Epidermal melanocyte (primary cell): ENCODE measurements at regions not wholly inside any gene's neighbourhood (a gene's known extent, or its start where the extent isn't known, plus 50 kb on each side); places are given as distances from the start of the nearest gene placed in this dataset.

ENCODE experiments used
- DNase-seq: peaks from one replicate; pipeline ENCODE4 v3.0.0; 2011; ENCODE audit warnings: low spot score; ENCODE audit not compliant: insufficient read length

- no peak for DNase-seq
These were observed 178.0 kb downstream of the PRDM2 start for GRCh38 chr1:13878021-13878420.

GRCh38 chr1:13878451-13878850, 178.5 kb downstream of the PRDM2 start:
- DNase-seq: no peak

- no peak for DNase-seq
These were observed 181.5 kb downstream of the PRDM2 start for GRCh38 chr1:13881385-13882088.

GRCh38 chr1:13888351-13888986, 188.5 kb downstream of the PRDM2 start:
- no peak for DNase-seq

- no peak for DNase-seq
These were observed 189.5 kb downstream of the PRDM2 start for GRCh38 chr1:13889495-13889894.

- DNase-seq: no peak
These were observed 190.8 kb downstream of the PRDM2 start for GRCh38 chr1:13890766-13891165.

GRCh38 chr1:13892198-13892597, 192.2 kb downstream of the PRDM2 start:
- DNase-seq: no peak

- no peak for DNase-seq
These were observed 192.8 kb downstream of the PRDM2 start for GRCh38 chr1:13892671-13893325.

GRCh38 chr1:13893409-13893821, 193.4 kb downstream of the PRDM2 start:
- DNase-seq: no peak

- no peak for DNase-seq
These were observed 196.9 kb downstream of the PRDM2 start for GRCh38 chr1:13896932-13897331.

GRCh38 chr1:13898406-13898805, 198.4 kb downstream of the PRDM2 start:
- DNase-seq: no peak

- DNase-seq: no peak
These were observed 199.9 kb downstream of the PRDM2 start for GRCh38 chr1:13899856-13900255.

- no peak for DNase-seq
These were observed 200.6 kb downstream of the PRDM2 start for GRCh38 chr1:13900583-13900982.

- DNase-seq: no peak
These were observed 201.1 kb downstream of the PRDM2 start for GRCh38 chr1:13901039-13901438.

- DNase-seq: no peak
These were observed 201.6 kb downstream of the PRDM2 start for GRCh38 chr1:13901597-13901996.

- no peak for DNase-seq
These were observed 208.1 kb downstream of the PRDM2 start for GRCh38 chr1:13908128-13908527.

GRCh38 chr1:13911697-13912619, 212.0 kb downstream of the PRDM2 start:
- no peak for DNase-seq

- DNase-seq: no peak
These were observed 213.4 kb downstream of the PRDM2 start for GRCh38 chr1:13913396-13913795.

- no peak for DNase-seq
These were observed 216.5 kb downstream of the PRDM2 start for GRCh38 chr1:13916530-13916929.

GRCh38 chr1:13917607-13918006, 217.6 kb downstream of the PRDM2 start:
- no peak for DNase-seq

GRCh38 chr1:13918862-13919261, 218.9 kb downstream of the PRDM2 start:
- no peak for DNase-seq

GRCh38 chr1:13921190-13921589, 221.2 kb downstream of the PRDM2 start:
- DNase-seq: no peak
